GM21367 (cell line): ENCODE measurements at regions not wholly inside any gene's neighbourhood (a gene's known extent, or its start where the extent isn't known, plus 50 kb on each side); places are given as distances from the start of the nearest gene placed in this dataset.

Experiments
- ATAC-seq: cut with Tn5 transposase; IDR thresholded peaks from one replicate; pipeline ENCODE4 v1.9.1; 2021; ENCODE audit not compliant: unreplicated experiment

DNA sequence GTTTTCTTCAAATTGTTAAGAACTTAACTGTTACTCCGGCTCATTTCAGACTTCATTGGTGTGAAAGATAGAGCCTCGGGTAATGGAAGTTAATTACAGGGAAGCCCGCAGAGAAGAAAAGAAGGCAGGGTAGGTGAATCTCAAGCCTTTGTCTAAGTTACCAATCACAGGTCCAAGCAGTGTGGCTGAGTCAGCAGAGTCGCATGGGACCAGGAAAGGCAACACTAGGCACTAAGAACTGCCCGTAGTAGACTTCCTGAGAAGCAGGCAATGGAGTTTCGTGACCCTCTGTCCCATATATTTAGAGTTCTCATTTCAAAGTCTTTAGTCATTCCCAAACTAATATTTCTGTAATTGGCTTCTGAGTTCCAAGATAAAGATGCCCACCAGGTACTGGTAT lies 122.9 kb upstream of the STT3B start:
- no peak for ATAC-seq

DNA sequence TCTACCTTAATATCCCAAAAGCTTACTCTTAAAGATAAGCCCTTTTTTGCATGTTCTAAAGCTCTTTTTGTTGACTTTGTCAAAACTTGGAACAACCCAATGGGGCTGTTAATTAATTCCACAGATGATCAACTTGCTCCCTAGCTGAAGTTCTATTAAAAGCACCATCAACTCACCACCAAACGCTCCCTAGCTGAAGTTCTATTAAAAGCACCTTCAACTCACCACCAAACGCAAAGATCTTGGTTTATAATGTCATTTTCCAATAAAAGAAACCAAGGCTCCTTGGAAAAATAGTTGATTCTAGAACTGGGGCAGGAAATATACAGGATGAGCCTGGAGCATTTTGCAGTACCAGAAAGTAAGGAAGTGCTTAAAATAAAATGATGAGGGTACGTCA lies 122.3 kb upstream of the STT3B start:
- no peak for ATAC-seq

GRCh38 chr3:31412832-31413231 lies 119.9 kb upstream of the STT3B start:
- ATAC-seq = no peak

DNA sequence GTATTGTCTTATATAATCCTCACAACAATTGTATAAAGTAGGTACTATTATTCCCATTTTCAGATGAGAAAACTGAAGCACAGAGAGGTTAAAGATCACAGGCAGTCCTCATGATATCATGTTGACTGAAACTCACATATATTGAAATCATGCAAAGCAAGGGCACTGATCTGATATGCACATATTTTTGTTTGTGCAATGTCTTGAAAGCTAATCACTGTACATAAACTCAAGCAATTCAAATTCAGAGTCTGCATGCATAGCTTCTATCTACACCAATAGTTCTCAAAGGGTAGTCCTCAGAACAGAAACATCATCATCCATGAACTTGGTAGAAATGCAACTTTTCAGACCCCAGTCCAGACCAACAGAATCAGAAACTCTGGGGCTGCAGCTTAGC lies 119.2 kb upstream of the STT3B start:
- no peak for ATAC-seq

GRCh38 chr3:31416980-31417379 lies 115.7 kb upstream of the STT3B start:
- no peak for ATAC-seq

DNA sequence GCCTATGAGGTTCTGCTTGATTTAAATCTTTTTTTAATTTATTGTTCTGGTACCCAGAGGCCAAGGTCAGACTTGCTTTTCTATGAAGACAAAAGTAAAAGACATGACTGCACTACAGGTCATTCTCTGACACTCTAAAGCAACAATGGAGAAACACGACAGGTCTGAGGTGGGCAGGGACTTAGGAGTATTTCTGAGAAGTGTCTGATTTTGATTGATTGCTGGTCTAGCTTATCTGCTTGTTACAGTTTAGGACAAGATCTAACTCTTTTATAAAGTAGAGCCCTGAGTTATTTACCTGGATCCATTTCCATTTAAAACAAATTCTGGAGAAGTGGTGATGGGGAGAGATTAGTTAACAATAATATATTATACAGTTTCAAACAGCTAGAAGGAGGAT lies 115.2 kb upstream of the STT3B start:
- no peak for ATAC-seq

- ATAC-seq = no peak
Observed at GRCh38 chr3:31420311-31420710, 112.4 kb upstream of the STT3B start.

DNA sequence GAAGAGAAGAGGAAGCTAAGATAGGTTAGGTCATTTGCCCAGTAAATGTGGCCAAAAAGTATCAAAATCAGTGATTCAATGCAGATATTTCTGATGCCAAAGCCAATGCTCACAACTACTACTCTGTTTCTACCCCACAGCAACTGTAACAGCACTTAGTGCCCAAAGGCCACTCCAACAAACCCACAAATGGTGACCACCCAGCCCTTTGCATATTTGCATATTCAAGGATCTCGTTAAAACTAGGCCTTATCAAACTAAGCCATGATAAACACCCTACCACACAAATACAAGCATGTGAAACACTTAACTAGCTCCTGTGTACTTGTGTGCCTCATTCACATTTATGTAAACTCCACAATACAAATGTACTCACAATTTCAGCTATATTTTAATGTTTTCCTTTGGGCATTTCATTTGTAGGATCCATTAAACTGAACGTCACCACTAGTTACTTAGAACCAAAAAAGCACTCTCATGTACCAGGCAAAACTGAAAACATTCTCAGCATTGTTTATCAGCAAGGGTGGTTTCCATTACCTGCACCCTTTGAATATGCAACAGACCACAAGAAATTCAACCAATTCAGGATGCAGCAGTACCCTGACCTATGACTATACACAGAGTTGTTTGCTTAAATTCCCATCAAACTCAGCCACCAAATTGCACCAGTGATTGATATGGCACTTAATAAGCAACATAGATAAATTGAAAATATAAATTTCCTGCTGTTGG lies 111.2 kb upstream of the STT3B start:
- ATAC-seq = peak; percentile 64

DNA sequence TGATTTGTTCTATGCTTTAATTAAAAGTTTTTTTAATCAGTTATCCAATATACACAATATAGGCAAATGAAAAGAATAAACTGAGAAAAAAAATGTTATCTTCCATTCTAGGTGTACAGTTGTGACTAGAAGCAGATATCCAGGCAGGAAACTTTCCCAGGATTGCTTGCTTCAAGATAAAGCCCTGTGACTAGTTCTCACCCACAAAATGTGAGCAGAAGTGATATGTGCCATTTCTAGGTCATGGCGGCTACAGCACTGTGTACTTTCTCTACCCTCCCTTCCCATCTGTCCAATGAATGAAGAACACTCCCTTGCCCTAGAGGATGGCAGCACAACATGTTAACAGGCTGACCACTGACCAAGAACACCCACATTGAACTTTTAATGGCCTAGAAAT lies 110.5 kb upstream of the STT3B start:
- no peak for ATAC-seq

DNA sequence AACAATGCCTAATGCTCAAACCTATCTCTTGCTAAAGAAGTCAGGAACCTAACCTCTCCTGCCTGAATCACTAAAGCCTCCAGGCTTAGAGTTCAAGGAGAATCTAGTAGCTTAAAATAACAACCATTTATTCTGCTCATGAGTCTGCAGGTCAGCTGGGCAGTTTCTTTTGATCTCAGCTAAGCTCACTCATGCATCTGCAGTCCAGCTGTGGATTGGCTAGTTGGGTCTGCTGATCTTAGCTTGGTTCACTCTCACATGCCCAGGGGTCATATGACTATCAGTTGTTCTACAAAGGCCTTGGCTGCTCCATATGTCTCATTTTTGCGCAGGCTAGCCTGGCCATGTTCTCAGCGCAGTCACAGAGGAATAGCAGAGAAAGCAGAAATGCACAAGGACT lies 109.2 kb upstream of the STT3B start:
- no peak for ATAC-seq

GRCh38 chr3:31425401-31425800 lies 107.3 kb upstream of the STT3B start:
- ATAC-seq = no peak

- ATAC-seq = no peak
Observed at GRCh38 chr3:31427623-31428022, 105.1 kb upstream of the STT3B start.

GRCh38 chr3:31431321-31431720 lies 101.4 kb upstream of the STT3B start:
- ATAC-seq = no peak

DNA sequence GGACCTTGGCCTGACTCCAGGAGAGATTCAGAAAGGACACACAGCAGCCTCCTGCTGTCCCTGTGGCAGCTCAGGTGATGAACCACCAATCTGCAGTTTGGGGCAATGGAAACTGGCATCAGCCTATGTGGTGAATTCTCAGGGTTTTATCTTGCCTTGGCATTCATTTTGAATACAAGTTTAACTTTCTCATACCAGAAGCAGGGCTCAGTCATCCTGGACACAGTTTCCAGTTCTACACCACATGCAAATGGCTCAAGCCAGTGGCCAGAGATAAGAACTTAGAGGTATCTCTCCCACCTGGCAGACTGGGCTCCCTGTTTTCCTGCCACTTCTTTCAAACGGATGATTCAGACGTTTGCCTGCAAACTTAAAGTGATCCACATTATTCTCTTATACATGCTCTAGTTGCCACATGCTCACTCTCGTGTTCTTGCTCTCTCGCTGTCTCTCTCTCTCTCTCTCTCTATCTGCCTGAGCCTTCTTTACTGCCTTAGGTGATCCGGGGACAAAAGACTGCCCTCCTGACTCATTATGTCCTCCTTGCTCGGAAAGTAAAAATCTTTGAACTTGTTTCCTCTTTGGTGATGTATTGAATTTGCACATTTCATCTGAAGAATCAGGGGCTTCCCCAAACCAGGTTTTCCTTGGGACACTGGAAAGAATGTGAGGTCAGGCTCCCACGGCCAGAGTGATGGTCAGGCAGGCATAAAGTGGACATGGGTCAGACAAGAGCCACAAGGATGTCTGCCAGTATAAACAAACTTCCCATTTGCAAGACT lies 99.6 kb upstream of the STT3B start:
- no peak for ATAC-seq

GRCh38 chr3:31433679-31433992 lies 99.1 kb upstream of the STT3B start:
- no peak for ATAC-seq

GRCh38 chr3:31434819-31435218 lies 97.9 kb upstream of the STT3B start:
- ATAC-seq = no peak

DNA sequence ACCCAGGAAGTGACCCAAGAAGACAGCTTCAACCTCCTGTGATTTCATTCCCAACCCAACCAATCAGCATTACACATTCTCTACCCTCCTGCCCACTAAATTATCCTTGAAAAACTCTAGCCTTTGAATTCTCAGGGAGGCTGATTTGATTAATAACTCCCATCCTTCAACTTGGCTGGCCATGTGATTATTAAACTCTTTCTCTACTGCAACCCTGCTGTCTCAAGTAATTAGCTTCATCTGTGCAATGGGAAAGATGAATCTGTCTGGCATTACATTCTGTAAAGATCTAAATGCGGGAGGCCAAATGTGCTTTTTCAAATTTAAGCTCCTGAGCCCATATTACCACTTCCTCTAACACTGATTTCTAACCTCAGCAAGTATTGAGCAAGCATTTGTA lies 95.9 kb upstream of the STT3B start:
- ATAC-seq = no peak

DNA sequence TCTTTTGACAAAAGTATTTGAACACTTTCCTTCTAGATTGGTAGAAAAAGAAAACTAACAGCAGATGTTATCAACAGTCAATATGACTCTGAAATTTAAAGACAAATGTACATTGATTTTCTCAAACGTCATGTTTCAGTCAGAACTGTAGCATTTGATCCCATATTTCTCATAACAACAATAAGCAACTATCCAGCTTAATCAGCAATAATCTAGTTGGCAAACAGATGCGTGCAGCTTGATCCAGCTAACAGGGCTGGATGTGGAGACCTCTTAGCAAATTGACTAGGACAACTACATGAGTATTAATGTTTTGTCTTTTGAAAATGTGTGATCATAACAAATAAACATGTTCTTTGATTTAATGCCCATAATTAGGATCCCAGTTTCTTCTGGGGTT lies 94.0 kb upstream of the STT3B start:
- no peak for ATAC-seq

GRCh38 chr3:31439890-31440750 lies 92.6 kb upstream of the STT3B start:
- no peak for ATAC-seq

DNA sequence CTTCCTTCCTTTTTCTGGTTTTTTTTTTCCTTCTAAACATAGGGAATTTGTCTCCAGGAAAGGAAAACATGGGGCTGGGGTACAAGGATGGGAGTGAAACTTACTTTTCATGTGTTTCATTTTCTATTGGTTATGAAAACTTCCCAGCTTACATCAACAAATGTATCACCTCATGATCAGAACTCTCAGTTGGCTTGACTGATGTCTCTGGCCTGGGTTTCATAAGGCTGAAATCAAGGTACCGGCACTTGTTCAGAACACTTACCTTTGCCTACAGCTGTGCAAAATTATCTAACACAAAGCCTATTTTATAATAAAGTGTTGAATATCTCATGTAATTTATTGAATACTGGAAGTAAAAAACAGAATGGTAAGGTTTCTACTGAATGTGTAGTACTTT lies 91.8 kb upstream of the STT3B start:
- no peak for ATAC-seq

DNA sequence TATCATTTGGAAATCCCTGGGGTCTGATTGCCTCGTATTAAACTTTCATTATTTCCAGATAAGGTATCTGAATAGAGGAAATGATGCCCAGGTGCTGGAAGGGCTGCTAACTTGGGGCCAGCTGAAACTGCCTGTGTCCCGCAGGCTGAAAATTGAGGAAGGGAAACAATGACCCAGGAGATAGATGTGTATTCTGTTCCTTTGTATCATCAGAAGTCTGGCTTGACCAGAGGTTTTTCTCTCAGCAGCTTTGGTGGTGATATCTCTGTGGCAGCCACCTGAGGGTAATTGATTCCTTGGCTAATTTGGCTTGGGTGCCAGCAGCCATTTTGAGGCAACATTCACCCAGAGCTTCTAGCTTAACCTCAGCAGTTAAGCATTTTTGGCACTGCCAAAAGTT lies 90.0 kb upstream of the STT3B start:
- peak; percentile 53 for ATAC-seq
